Astrocyte of the spinal cord (primary cell): ENCODE measurements at regions not wholly inside any gene's neighbourhood (a gene's known extent, or its start where the extent isn't known, plus 50 kb on each side); places are given as distances from the start of the nearest gene placed in this dataset.

Experiments used
- DNase-seq: peaks from one replicate; pipeline ENCODE4 v3.0.0; 2011; ENCODE audit warnings: low read depth, low spot score
- H3K4me3 ChIP-seq: 2 replicates; pipeline ENCODE4 v1.5.1; 2011; ENCODE audit warnings: low read depth, mild to moderate bottlenecking, low read length, moderate library complexity
- CTCF ChIP-seq: IDR thresholded peaks from 2 replicates; pipeline ENCODE4 v1.5.1; 2012; ENCODE audit warnings: low read depth, mild to moderate bottlenecking, low read length, inconsistent platforms
- in situ Hi-C: cut with HindIII; loops from 2 replicates; pipeline ENCODE4 v1.10.0; 2017; ENCODE audit warnings: low sequenced_read_pairs

GRCh38 chr14:87102811-87103378, 890.1 kb downstream of the GALC start:
- no peak overlapping the region for H3K4me3 ChIP-seq
- DNase-seq, result no peak
- in situ Hi-C loops, result no loop called here
- TF ChIP-seq CTCF, result no peak

DNA sequence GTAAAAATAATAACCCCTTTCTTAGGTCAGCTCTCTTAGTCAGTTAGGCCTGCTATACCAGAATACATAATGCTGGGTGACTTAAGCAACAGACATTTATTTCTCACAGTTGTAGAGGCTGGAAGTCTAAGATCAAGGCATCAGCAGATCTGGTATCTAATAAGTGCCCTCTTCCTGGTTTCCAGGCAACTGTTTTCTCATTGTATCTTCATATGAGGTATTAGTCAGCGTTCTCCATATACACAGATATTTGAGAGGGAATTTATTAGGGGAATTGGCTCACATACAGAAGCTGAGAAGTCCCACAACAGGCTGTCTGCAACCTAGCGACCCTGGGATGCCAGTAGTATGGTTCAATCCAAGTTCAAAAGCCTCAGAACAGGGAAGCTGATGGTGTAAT, 896.0 kb downstream of the GALC start:
- H3K4me3 ChIP-seq, result no peak overlapping the region
- in situ Hi-C loops, result no loop called here

DNA sequence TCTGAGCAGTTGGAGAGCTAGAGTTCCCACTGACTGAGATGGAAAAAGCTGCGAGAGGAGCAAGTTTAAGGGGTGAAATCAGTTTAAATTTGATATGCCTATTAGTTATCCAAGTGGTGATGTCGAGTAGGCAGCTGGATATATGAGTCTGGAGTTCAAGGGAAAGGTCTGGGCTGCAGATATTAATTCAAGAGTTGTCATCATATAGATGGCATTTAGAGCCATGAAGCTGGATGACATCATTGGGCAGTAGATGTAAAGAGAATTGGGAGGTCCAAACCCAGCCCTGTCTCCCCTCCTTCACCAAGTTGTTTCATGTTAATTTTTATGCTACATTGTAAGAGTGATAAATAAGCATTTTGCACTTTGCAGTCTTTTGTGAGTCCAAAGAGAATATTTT, 898.1 kb downstream of the GALC start:
- in situ Hi-C loops, result no loop called here
- no peak for TF ChIP-seq CTCF
- H3K4me3 ChIP-seq, result no peak overlapping the region
- no peak for DNase-seq

More for the DNA sequence above, 896.0 kb downstream of the GALC start:
- TF ChIP-seq CTCF, result no peak
- DNase-seq, result peak; percentile 44

DNA sequence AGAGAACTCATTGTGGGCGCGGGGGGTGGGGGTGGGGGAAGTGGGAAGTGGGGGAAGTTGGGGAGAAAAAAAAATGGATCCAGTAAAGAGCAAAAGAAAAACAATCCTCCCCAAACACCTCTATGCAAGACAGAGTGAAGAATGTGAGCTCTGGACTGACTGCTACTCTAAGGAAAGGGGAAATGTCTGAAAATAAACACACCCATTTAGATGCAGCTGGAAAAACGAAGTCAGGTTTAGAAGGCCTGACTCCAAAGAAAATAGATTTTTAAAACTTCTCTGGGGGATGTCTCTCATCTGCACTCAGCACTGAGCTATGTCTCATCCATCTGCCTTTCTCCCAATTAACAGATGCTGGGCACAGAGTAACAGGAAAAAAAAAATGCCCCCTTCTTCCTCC, 904.4 kb downstream of the GALC start:
- DNase-seq, result no peak
- in situ Hi-C loops, result no loop called here
- no peak for TF ChIP-seq CTCF
- no peak overlapping the region for H3K4me3 ChIP-seq

DNA sequence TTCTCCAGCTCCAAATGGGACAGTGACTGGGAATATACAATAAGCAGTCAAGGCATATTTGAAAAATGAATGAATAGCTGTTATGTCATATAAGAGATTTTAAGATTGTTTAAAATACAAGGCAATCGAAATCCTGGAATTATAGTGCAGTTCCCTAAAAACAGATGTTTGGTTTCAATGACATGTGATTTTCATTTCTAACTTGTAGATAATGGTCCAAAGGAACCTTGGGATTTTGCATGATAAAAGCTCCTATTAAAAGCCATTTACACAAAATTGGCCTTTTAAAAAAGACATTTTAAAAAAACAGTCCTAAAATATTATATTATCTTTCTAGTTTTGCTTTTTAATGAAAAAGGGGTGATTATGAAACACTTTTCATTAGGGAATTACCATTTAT, 905.1 kb downstream of the GALC start:
- in situ Hi-C loops, result no loop called here
- no peak overlapping the region for H3K4me3 ChIP-seq
- DNase-seq, result no peak
- no peak for TF ChIP-seq CTCF

- TF ChIP-seq CTCF, result no peak
- no peak for DNase-seq
- H3K4me3 ChIP-seq, result no peak overlapping the region
- in situ Hi-C loops, result no loop called here
Measured at GRCh38 chr14:87084908-87085307, 908.1 kb downstream of the GALC start.

DNA sequence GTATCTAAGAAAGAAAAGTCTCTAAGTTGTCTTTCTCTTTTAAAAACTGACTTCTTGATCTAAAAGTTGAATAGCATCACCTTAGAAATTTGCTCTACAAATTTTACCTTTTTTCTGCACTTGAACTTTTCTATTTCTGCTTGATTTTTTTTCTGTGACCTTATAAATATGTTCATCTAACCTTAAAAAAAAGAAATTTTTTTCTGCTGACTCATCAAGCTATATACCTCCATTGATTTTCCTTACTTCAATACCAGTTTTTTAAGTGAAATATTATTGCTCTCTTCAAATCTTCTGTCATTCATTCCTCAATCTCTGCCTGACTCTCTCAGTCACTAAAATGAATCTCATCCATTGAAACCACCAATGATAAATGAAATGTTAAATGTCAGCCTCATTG, 910.1 kb downstream of the GALC start:
- DNase-seq, result no peak
- in situ Hi-C loops, result no loop called here
- TF ChIP-seq CTCF, result no peak
- H3K4me3 ChIP-seq, result no peak overlapping the region
